WTC11 (cell line): ENCODE measurements at regions not wholly inside any gene's neighbourhood (a gene's known extent, or its start where the extent isn't known, plus 50 kb on each side); places are given as distances from the start of the nearest gene placed in this dataset.

Source experiments
- ATAC-seq: fragments of 200-7000 bp; cut with Tn5 transposase; 2 replicates; pipeline ENCODE4 v1.10.0; 2021; ENCODE audit warnings: mild to moderate bottlenecking, moderate library complexity
- CTCF ChIA-PET: fragments of 300-600 bp; sonication (Branson Sonifier 250); formaldehyde crosslinking; loops from one replicate; lab custom pipeline; 2021; ENCODE audit warnings: antibody characterized with exemption; lab: Charles Lee
- POLR2A ChIA-PET: fragments of 350-600 bp; sonication (Branson Sonifier 250); formaldehyde crosslinking; loops from one replicate; lab custom pipeline; 2021; ENCODE audit warnings: antibody characterized with exemption; lab: Charles Lee
- DNase-seq: peaks from one replicate; pipeline ENCODE4 v3.0.0; 2021; ENCODE audit warnings: low spot score
- H3K27ac Mint-ChIP-seq: 2 replicates; pipeline ENCODE4 v1.8.0; 2021; ENCODE audit warnings: mixed read lengths
- H3K27me3 Mint-ChIP-seq: 2 replicates; pipeline ENCODE4 v1.8.0; 2021; ENCODE audit warnings: low read depth, mild to moderate bottlenecking, moderate library complexity, mixed read lengths
- H3K36me3 Mint-ChIP-seq: 2 replicates; pipeline ENCODE4 v1.8.0; 2021; ENCODE audit warnings: mixed read lengths
- H3K4me1 Mint-ChIP-seq: 2 replicates; pipeline ENCODE4 v1.8.0; 2022; ENCODE audit warnings: mixed read lengths
- H3K4me3 Mint-ChIP-seq: 2 replicates; pipeline ENCODE4 v1.8.0; 2021; ENCODE audit warnings: mild to moderate bottlenecking, moderate library complexity, mixed read lengths
- H3K9me3 Mint-ChIP-seq: 2 replicates; pipeline ENCODE4 v1.8.0; 2021; ENCODE audit warnings: mixed read lengths
- CBFB ChIP-seq: sonication (generic); formaldehyde crosslinking; IDR thresholded peaks from 2 replicates; pipeline ENCODE4 v1.8.1; 2022; ENCODE audit warnings: mild to moderate bottlenecking, low read depth, missing genetic modification reagents
- FOXP1 ChIP-seq: sonication (generic); formaldehyde crosslinking; IDR thresholded peaks from 2 replicates; pipeline ENCODE4 v1.8.0; 2022; ENCODE audit warnings: missing genetic modification reagents, mild to moderate bottlenecking, moderate library complexity, borderline replicate concordance
- IRF2 ChIP-seq: sonication (generic); formaldehyde crosslinking; IDR thresholded peaks from 2 replicates; pipeline ENCODE4 v1.8.0; 2022; ENCODE audit warnings: low read depth, missing genetic modification reagents, borderline replicate concordance
- MXD4 ChIP-seq: fragments of 250-450 bp; sonication (Bioruptor Pico); IDR thresholded peaks from 2 replicates; pipeline ENCODE4 v1.8.0; 2021; ENCODE audit warnings: mild to moderate bottlenecking, moderate library complexity, borderline replicate concordance
- MYBL2 ChIP-seq: sonication (generic); formaldehyde crosslinking; IDR thresholded peaks from 2 replicates; pipeline ENCODE4 v1.8.1; 2023; ENCODE audit warnings: mild to moderate bottlenecking, moderate library complexity, missing genetic modification reagents
- NFYB ChIP-seq: sonication (generic); formaldehyde crosslinking; conservative IDR thresholded peaks from 2 replicates; pipeline ENCODE4 v1.8.0; 2022; ENCODE audit warnings: low read depth, missing genetic modification reagents
- NR1H2 ChIP-seq: sonication (generic); formaldehyde crosslinking; IDR thresholded peaks from 2 replicates; pipeline ENCODE4 v1.9.0; 2021; ENCODE audit warnings: mild to moderate bottlenecking, moderate library complexity, missing genetic modification reagents
- PRRX2 ChIP-seq: fragments of 250-450 bp; sonication (Bioruptor Pico); IDR thresholded peaks from 2 replicates; pipeline ENCODE4 v1.8.0; 2021; ENCODE audit warnings: mild to moderate bottlenecking
- SMAD4 ChIP-seq: sonication (generic); formaldehyde crosslinking; IDR thresholded peaks from 2 replicates; pipeline ENCODE4 v1.8.0; 2022; ENCODE audit warnings: mild to moderate bottlenecking, missing genetic modification reagents
- ZNF263 ChIP-seq: sonication (generic); formaldehyde crosslinking; IDR thresholded peaks from 2 replicates; pipeline ENCODE4 v1.8.1; 2022; ENCODE audit warnings: low read depth, mild to moderate bottlenecking, moderate library complexity, missing genetic modification reagents
- ZNF317 ChIP-seq: sonication (generic); formaldehyde crosslinking; IDR thresholded peaks from 2 replicates; pipeline ENCODE4 v1.8.1; 2023; ENCODE audit warnings: low read depth, mild to moderate bottlenecking, moderate library complexity, missing genetic modification reagents, borderline replicate concordance
- TF ChIP-seq, protein P1 (sequence below): fragments of 250-450 bp; sonication (Bioruptor Pico); IDR thresholded peaks from 2 replicates; pipeline ENCODE4 v1.9.0; 2021; ENCODE audit warnings: mild to moderate bottlenecking
- TF ChIP-seq, protein P2 (sequence below): fragments of 200-600 bp; IDR thresholded peaks from 2 replicates; pipeline ENCODE4 v1.8.0; 2022; ENCODE audit warnings: antibody characterized with exemption
- TF ChIP-seq, protein P3 (sequence below): fragments of 250-450 bp; sonication (Bioruptor Pico); IDR thresholded peaks from 2 replicates; pipeline ENCODE4 v1.8.0; 2021; ENCODE audit warnings: mild to moderate bottlenecking
- TF ChIP-seq, protein P4 (sequence below): sonication (generic); formaldehyde crosslinking; IDR thresholded peaks from 2 replicates; pipeline ENCODE4 v1.8.1; 2023; ENCODE audit warnings: mild to moderate bottlenecking, missing genetic modification reagents
- TF ChIP-seq, protein P5 (sequence below): sonication (generic); formaldehyde crosslinking; IDR thresholded peaks from 2 replicates; pipeline ENCODE4 v1.8.0; 2022; ENCODE audit warnings: mild to moderate bottlenecking, missing genetic modification reagents
- TF ChIP-seq, protein P6 (sequence below): fragments of 250-450 bp; sonication (Bioruptor Pico); IDR thresholded peaks from 2 replicates; pipeline ENCODE4 v1.9.0; 2021; ENCODE audit warnings: mild to moderate bottlenecking, borderline replicate concordance
- TF ChIP-seq, protein P7 (sequence below): fragments of 250-450 bp; sonication (Bioruptor Pico); IDR thresholded peaks from 2 replicates; pipeline ENCODE4 v1.9.0; 2021; ENCODE audit warnings: moderate library complexity, mild to moderate bottlenecking, inconsistent platforms, borderline replicate concordance

DNA sequence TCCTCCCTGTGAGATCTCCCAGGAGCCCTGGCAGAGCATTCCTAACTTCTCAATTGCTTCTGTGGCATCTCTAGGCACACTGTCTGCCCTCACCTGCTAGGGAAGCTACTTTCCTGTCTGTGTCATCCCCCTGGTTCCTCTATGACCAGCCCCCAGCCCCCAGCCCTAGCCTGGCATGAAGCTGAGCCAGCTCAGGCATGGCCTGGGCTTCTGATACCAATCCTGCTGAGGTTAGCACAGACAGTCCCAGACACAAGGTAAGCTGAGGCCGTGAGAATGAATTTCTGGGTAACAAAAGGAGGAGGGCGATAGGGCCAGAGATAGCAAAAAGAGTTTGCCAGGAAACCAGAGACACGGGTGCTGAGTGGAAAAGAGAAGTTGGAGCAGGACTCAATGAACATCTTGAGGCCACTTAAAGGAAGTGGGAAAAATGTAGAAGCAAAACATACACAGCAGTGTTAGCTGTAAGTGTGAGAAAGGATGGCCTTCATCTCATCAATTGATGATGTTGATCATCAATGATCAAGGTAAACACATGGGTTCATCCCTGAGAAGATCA, 87.6 kb upstream of the PICALM start (continued):
- TF ChIP-seq, protein P1, sequence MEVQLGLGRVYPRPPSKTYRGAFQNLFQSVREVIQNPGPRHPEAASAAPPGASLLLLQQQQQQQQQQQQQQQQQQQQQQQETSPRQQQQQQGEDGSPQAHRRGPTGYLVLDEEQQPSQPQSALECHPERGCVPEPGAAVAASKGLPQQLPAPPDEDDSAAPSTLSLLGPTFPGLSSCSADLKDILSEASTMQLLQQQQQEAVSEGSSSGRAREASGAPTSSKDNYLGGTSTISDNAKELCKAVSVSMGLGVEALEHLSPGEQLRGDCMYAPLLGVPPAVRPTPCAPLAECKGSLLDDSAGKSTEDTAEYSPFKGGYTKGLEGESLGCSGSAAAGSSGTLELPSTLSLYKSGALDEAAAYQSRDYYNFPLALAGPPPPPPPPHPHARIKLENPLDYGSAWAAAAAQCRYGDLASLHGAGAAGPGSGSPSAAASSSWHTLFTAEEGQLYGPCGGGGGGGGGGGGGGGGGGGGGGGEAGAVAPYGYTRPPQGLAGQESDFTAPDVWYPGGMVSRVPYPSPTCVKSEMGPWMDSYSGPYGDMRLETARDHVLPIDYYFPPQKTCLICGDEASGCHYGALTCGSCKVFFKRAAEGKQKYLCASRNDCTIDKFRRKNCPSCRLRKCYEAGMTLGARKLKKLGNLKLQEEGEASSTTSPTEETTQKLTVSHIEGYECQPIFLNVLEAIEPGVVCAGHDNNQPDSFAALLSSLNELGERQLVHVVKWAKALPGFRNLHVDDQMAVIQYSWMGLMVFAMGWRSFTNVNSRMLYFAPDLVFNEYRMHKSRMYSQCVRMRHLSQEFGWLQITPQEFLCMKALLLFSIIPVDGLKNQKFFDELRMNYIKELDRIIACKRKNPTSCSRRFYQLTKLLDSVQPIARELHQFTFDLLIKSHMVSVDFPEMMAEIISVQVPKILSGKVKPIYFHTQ (CRISPR knock-in tag): no peak
- TF ChIP-seq, protein P2, sequence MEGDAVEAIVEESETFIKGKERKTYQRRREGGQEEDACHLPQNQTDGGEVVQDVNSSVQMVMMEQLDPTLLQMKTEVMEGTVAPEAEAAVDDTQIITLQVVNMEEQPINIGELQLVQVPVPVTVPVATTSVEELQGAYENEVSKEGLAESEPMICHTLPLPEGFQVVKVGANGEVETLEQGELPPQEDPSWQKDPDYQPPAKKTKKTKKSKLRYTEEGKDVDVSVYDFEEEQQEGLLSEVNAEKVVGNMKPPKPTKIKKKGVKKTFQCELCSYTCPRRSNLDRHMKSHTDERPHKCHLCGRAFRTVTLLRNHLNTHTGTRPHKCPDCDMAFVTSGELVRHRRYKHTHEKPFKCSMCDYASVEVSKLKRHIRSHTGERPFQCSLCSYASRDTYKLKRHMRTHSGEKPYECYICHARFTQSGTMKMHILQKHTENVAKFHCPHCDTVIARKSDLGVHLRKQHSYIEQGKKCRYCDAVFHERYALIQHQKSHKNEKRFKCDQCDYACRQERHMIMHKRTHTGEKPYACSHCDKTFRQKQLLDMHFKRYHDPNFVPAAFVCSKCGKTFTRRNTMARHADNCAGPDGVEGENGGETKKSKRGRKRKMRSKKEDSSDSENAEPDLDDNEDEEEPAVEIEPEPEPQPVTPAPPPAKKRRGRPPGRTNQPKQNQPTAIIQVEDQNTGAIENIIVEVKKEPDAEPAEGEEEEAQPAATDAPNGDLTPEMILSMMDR: no peak

DNA sequence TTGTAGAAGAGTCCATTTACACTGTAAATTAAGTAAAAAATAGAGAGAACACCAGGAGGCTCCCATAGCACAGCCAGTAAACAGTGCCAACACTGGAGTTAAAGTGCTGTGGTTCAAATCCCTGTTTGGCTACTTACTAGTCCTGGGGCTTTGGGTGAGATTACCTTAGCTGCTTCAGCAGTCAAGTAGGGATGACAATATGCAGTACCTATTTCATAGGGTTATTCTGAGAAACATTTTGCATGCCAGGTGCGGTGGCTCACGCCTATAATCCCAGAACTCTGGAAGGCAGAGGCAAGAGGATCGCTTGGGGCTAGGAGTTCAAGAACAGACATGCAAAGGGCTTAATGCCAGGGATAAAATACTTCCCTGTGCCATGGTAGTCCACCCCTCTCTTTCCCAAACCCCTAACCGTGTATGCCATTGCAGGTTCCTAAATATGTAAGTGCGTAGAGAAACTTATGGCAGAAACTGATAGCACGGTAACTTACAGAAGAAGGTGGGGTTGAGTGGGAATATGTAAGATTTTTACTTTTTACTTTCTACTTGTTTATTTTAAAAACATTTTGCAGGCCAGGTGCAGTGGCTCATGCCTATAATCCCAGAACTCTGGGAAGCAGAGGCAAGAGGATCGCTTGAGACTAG, 86.4 kb upstream of the PICALM start:
- POLR2A ChIA-PET: no interaction called here
- CTCF ChIA-PET: no interaction called here
- Mint-ChIP-seq H3K27me3 (peaks cover 3% of the 10 kb centered on the region), H3K9me3 (no peaks in the 10 kb centered on the region), H3K4me3 (no peak overlapping the region), H3K27ac (no peak overlapping the region), H3K4me1 (peaks cover 20% of the 10 kb centered on the region), H3K36me3 (no peaks in the 10 kb centered on the region)
- DNase-seq (no peak), ATAC-seq (no peak)
- TF ChIP-seq SMAD4 (CRISPR knock-in tag): no peak
- no peak for TF ChIP-seq MXD4 (CRISPR knock-in tag)
- TF ChIP-seq, protein P3, sequence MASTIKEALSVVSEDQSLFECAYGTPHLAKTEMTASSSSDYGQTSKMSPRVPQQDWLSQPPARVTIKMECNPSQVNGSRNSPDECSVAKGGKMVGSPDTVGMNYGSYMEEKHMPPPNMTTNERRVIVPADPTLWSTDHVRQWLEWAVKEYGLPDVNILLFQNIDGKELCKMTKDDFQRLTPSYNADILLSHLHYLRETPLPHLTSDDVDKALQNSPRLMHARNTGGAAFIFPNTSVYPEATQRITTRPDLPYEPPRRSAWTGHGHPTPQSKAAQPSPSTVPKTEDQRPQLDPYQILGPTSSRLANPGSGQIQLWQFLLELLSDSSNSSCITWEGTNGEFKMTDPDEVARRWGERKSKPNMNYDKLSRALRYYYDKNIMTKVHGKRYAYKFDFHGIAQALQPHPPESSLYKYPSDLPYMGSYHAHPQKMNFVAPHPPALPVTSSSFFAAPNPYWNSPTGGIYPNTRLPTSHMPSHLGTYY (CRISPR knock-in tag): no peak
- TF ChIP-seq PRRX2: no peak
- no peak for TF ChIP-seq MYBL2 (CRISPR knock-in tag)
- TF ChIP-seq, protein P4, sequence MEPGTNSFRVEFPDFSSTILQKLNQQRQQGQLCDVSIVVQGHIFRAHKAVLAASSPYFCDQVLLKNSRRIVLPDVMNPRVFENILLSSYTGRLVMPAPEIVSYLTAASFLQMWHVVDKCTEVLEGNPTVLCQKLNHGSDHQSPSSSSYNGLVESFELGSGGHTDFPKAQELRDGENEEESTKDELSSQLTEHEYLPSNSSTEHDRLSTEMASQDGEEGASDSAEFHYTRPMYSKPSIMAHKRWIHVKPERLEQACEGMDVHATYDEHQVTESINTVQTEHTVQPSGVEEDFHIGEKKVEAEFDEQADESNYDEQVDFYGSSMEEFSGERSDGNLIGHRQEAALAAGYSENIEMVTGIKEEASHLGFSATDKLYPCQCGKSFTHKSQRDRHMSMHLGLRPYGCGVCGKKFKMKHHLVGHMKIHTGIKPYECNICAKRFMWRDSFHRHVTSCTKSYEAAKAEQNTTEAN (CRISPR knock-in tag): no peak
- no peak for TF ChIP-seq NR1H2 (CRISPR knock-in tag)
- no peak for TF ChIP-seq FOXP1 (CRISPR knock-in tag)
- no peak for TF ChIP-seq NFYB (CRISPR knock-in tag)
- TF ChIP-seq, protein P5, sequence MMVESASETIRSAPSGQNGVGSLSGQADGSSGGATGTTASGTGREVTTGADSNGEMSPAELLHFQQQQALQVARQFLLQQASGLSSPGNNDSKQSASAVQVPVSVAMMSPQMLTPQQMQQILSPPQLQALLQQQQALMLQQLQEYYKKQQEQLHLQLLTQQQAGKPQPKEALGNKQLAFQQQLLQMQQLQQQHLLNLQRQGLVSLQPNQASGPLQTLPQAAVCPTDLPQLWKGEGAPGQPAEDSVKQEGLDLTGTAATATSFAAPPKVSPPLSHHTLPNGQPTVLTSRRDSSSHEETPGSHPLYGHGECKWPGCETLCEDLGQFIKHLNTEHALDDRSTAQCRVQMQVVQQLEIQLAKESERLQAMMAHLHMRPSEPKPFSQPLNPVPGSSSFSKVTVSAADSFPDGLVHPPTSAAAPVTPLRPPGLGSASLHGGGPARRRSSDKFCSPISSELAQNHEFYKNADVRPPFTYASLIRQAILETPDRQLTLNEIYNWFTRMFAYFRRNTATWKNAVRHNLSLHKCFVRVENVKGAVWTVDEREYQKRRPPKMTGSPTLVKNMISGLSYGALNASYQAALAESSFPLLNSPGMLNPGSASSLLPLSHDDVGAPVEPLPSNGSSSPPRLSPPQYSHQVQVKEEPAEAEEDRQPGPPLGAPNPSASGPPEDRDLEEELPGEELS (CRISPR knock-in tag): no peak
- TF ChIP-seq IRF2 (CRISPR knock-in tag): no peak
- TF ChIP-seq, protein P2: no peak
- TF ChIP-seq ZNF317 (CRISPR knock-in tag): no peak
- no peak for TF ChIP-seq CBFB (CRISPR knock-in tag)
- TF ChIP-seq, protein P6, sequence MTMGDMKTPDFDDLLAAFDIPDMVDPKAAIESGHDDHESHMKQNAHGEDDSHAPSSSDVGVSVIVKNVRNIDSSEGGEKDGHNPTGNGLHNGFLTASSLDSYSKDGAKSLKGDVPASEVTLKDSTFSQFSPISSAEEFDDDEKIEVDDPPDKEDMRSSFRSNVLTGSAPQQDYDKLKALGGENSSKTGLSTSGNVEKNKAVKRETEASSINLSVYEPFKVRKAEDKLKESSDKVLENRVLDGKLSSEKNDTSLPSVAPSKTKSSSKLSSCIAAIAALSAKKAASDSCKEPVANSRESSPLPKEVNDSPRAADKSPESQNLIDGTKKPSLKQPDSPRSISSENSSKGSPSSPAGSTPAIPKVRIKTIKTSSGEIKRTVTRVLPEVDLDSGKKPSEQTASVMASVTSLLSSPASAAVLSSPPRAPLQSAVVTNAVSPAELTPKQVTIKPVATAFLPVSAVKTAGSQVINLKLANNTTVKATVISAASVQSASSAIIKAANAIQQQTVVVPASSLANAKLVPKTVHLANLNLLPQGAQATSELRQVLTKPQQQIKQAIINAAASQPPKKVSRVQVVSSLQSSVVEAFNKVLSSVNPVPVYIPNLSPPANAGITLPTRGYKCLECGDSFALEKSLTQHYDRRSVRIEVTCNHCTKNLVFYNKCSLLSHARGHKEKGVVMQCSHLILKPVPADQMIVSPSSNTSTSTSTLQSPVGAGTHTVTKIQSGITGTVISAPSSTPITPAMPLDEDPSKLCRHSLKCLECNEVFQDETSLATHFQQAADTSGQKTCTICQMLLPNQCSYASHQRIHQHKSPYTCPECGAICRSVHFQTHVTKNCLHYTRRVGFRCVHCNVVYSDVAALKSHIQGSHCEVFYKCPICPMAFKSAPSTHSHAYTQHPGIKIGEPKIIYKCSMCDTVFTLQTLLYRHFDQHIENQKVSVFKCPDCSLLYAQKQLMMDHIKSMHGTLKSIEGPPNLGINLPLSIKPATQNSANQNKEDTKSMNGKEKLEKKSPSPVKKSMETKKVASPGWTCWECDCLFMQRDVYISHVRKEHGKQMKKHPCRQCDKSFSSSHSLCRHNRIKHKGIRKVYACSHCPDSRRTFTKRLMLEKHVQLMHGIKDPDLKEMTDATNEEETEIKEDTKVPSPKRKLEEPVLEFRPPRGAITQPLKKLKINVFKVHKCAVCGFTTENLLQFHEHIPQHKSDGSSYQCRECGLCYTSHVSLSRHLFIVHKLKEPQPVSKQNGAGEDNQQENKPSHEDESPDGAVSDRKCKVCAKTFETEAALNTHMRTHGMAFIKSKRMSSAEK: no peak
- TF ChIP-seq ZNF263: no peak
- TF ChIP-seq, protein P7, sequence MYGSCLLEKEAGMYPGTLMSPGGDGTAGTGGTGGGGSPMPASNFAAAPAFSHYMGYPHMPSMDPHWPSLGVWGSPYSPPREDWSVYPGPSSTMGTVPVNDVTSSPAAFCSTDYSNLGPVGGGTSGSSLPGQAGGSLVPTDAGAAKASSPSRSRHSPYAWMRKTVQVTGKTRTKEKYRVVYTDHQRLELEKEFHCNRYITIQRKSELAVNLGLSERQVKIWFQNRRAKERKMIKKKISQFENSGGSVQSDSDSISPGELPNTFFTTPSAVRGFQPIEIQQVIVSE (CRISPR knock-in tag): no peak
